ENCODE measurements at regions not wholly inside any gene's neighbourhood (a gene's known extent, or its start where the extent isn't known, plus 50 kb on each side); places are given as distances from the start of the nearest gene placed in this dataset.

DNA sequence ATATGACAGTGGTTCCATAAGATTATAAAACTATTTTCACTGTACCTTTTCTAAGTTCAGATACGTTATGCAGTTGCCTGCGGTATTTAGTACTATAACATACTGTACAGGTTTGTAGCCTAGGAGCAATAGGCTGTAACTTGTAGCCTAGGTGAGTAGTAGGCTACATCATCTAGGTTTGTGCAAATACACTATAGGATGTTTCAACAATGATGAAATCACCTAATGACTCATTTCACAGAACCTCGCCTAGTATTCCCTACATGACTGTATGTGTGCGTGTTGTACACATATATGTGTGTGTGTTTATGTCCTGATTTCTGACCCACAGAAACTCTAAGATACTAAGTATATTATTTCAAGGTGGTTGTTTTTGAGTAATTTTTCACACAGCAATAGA, 139.0 kb downstream of the HERPUD2 start:
- TF ChIP-seq SUZ12 (IDR thresholded peaks at IDR 0.05; ENCODE audit: extremely low read depth, insufficient read depth, insufficient read length): no peak
- no peak for TF ChIP-seq ZNF274 (IDR thresholded peaks at IDR 0.05; ENCODE audit: low read depth, low read length)

Data from NT2/D1 (cell line).